ENCODE measurements at regions not wholly inside any gene's neighbourhood (a gene's known extent, or its start where the extent isn't known, plus 50 kb on each side); places are given as distances from the start of the nearest gene placed in this dataset.

GRCh38 chr15:46548989-46549388, 914.2 kb downstream of the SQOR start:
- TF ChIP-seq GATA2 (IDR thresholded peaks at IDR 0.05; ENCODE audit: low read depth, low read length) (no peak), GATA3 (IDR thresholded peaks at IDR 0.05; ENCODE audit: low read depth, low read length) (no peak)

DNA sequence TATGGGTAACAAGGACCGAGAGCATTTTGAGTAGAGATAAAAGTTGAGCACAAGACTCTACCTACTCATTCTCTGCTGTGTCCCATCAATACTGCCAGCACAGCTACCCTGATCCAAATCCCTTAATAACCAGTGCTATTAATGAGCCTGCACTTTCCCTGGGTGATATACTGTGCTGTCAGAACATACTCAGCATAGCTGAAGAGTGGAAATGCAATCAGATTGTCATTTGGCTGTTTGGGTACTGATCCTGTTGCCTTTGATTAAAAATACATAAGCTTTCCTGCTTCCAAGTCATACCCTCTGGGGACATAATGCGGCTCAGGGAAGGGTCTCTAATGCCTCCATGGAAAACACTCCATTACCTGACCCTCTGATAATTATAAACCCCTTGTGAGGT, 917.5 kb downstream of the SQOR start:
- TF ChIP-seq GATA3 (IDR thresholded peaks at IDR 0.05; ENCODE audit: low read depth, low read length): no peak
- TF ChIP-seq GATA2 (IDR thresholded peaks at IDR 0.05; ENCODE audit: low read depth, low read length): no peak

- TF ChIP-seq GATA2 (IDR thresholded peaks at IDR 0.05; ENCODE audit: low read depth, low read length) (no peak), GATA3 (IDR thresholded peaks at IDR 0.05; ENCODE audit: low read depth, low read length) (no peak)
Measured at GRCh38 chr15:46555547-46555946, 920.7 kb downstream of the SQOR start.

DNA sequence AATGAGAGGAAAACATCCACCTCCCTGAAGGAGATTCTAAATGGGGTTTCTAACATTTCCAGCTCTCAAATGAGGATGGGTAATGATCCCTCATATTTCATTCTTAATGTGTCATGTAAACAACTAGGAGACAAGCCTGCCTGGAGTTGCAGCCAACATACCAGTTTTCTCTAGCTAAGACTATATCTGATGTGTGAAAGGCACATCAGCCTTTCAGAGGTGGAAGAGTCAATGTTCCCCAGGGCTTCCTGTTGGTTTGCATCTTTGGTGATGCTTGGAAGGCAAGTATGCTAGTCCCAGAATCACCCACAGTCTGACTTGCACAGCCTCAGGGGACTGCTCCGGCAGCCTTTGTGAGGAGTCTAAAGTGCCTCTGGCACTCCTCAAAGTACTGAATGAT, 921.2 kb downstream of the SQOR start:
- no peak for TF ChIP-seq GATA3 (IDR thresholded peaks at IDR 0.05; ENCODE audit: low read depth, low read length)
- TF ChIP-seq GATA2 (IDR thresholded peaks at IDR 0.05; ENCODE audit: low read depth, low read length): no peak

DNA sequence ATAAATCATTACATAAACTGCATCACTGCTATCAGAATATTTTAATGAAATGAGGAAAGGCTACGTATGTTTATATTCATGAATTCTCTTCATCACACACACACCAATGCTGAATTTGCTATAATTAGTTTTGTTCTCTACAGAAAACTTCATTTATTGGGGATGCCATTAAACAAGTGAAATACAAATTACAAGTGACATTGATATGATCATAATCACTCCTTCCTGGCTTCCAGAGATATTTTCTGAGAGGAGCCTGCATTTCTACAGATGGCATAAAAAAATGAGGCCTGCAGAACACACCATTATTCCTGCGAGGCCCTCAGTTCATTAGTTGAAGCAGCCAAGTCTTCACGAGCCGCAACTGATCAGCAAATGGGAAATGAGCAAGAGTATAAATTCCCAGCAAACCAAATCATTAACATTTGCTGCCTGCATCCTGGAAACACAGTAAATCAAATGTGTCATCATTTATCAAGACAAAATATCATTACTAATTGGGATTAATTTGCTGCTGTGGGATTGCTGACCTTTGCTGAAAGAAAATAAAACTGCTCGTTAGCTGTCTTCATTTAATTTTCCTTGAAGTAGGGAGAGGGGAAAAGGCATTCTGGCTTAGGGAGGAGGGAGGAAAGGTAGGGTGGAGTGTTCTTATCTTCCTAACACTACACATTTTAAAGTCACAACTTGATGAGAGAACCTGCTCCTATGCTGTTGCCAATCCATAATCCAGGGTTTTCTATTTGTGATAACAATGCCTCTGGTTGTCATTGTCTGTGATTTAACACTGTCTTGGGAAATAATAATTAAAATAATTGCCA, 921.9 kb downstream of the SQOR start:
- no peak for TF ChIP-seq GATA3 (IDR thresholded peaks at IDR 0.05; ENCODE audit: low read depth, low read length)
- TF ChIP-seq GATA2 (IDR thresholded peaks at IDR 0.05; ENCODE audit: low read depth, low read length): peak; percentile 38; the same call in 1 of the 2 replicates

DNA sequence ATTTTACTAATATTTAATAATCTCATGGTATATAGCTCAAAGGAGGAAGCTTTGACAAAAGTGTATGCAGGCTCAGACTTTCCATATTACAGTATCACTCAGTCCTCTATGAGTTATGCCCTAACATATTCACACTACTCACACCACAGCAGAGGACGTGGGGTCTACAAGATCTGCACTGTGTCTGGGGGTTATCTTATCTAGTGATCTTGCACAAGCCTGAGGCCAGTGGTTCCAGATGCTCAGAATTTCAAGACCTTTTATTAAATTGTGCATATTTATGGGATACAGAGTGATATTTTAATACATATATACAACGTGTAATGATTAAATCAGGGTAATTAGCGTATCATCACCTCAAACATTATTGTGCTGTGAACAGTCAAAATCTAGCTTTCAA, 933.1 kb downstream of the SQOR start:
- TF ChIP-seq GATA2 (IDR thresholded peaks at IDR 0.05; ENCODE audit: low read depth, low read length): peak; percentile 96
- peak; percentile 96 for TF ChIP-seq GATA3 (IDR thresholded peaks at IDR 0.05; ENCODE audit: low read depth, low read length)

DNA sequence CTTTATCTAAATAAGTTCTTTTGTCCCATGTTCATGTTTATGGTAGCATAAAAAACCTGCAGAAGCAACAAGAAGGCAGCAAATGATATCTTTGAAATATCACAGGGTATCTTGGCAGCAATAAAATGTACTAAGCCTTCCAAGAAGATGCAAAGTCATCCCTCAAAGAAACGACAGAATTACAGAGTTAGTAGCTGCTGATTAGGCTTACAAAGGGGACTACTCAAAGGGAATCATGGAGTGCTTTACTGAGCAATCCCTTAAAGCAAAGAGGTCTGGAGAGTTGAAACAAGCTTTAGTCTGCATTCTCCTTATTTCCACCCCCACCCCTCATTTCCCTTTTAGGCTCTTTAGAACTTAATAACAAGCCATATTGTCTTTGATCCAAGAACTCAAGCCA, 935.0 kb downstream of the SQOR start:
- TF ChIP-seq GATA3 (IDR thresholded peaks at IDR 0.05; ENCODE audit: low read depth, low read length) (no peak), GATA2 (IDR thresholded peaks at IDR 0.05; ENCODE audit: low read depth, low read length) (no peak)

- no peak for TF ChIP-seq GATA3 (IDR thresholded peaks at IDR 0.05; ENCODE audit: low read depth, low read length)
- no peak for TF ChIP-seq GATA2 (IDR thresholded peaks at IDR 0.05; ENCODE audit: low read depth, low read length)
Measured at GRCh38 chr15:46576646-46577395, 942.0 kb downstream of the SQOR start.

- TF ChIP-seq GATA2 (IDR thresholded peaks at IDR 0.05; ENCODE audit: low read depth, low read length) (no peak), GATA3 (IDR thresholded peaks at IDR 0.05; ENCODE audit: low read depth, low read length) (no peak)
Measured at GRCh38 chr15:46577767-46578166, 942.9 kb downstream of the SQOR start.

GRCh38 chr15:46580487-46580886, 945.7 kb downstream of the SQOR start:
- TF ChIP-seq GATA2 (IDR thresholded peaks at IDR 0.05; ENCODE audit: low read depth, low read length): no peak

DNA sequence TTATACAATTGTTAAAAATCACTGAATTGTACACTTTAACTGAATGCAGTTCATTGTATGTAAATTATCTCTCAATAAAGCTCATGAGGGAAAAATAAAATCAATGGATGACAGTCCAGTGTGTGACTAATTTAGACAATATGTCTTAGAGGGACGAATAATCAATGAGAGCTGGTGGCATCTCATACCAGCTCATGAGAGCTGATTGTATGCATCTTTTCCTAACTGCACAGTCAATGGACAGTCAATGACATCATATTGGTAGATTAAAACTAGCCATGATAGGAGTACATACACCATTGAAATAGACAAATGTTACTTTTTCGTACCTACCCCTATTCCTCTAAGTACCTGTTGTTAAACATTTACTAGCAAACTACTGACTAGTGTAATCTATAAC, 946.1 kb downstream of the SQOR start:
- TF ChIP-seq GATA2 (IDR thresholded peaks at IDR 0.05; ENCODE audit: low read depth, low read length): no peak
- TF ChIP-seq GATA3 (IDR thresholded peaks at IDR 0.05; ENCODE audit: low read depth, low read length): no peak

DNA sequence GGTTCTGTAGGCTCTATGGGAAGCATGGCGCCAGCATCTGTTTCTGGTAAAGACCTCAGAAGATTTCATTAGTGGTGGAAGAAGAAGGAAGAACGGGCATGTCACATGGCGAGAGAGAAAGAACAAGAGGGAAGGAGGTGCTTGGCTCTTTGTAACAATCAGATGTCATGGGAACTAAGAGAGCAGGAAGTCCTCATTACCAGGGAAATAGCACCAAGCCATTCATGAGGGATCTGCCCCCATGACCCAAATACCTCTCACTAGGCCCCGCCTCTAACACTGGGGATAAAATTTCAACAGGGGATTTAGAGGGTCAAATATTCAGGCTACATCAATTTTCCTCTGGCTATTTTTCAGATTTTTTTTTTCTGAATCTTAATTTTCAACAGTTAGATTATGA, 954.3 kb downstream of the SQOR start:
- TF ChIP-seq GATA3 (IDR thresholded peaks at IDR 0.05; ENCODE audit: low read depth, low read length) (no peak), GATA2 (IDR thresholded peaks at IDR 0.05; ENCODE audit: low read depth, low read length) (no peak)

DNA sequence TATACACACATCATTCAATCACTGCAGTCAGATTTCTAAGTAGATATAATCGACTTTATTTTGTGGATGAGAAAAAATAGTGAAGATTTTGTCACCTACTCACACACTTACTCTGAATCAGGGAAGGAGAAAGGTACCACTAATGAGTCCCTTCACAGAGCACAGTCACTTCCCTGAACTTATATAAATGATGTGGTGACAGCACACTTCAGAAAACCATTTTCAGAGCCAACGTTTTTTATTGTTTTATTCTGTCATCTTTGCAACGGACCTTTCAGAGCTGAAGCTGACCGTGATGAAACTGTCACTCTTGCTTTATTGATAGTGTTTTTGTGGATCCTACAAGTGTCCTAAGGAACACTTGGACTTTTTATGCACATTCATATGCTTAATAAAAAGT, 956.6 kb downstream of the SQOR start:
- TF ChIP-seq GATA2 (IDR thresholded peaks at IDR 0.05; ENCODE audit: low read depth, low read length) (no peak), GATA3 (IDR thresholded peaks at IDR 0.05; ENCODE audit: low read depth, low read length) (no peak)

- TF ChIP-seq GATA2 (IDR thresholded peaks at IDR 0.05; ENCODE audit: low read depth, low read length) (no peak), GATA3 (IDR thresholded peaks at IDR 0.05; ENCODE audit: low read depth, low read length) (no peak)
Measured at GRCh38 chr15:46595016-46595415, 960.2 kb downstream of the SQOR start.

- TF ChIP-seq GATA3 (IDR thresholded peaks at IDR 0.05; ENCODE audit: low read depth, low read length): no peak
- no peak; the same call in 1 of the 2 replicates for TF ChIP-seq GATA2 (IDR thresholded peaks at IDR 0.05; ENCODE audit: low read depth, low read length)
Measured at GRCh38 chr15:46607077-46607476, 972.2 kb downstream of the SQOR start.
